Adrenal gland (tissue), 5 donors: ENCODE measurements at regions not wholly inside any gene's neighbourhood (a gene's known extent, or its start where the extent isn't known, plus 50 kb on each side); places are given as distances from the start of the nearest gene placed in this dataset.

ENCODE experiments used
- POLR2A ChIP-seq, 2 donors: fragments of 450-650 bp; IDR thresholded peaks; one replicate each; pipeline ENCODE4 v1.6.1; 2017; ENCODE audit warnings: antibody characterized with exemption in 2 of 2, mild to moderate bottlenecking in 2 of 2, moderate library complexity in 1 of 2
- TF ChIP-seq, protein P1 (sequence below), 6 experiments: fragments of 450-650 bp in 4 of 6; fragments of 200-600 bp in 2 of 6; sonication (generic) in 1 of 6; IDR thresholded peaks; 1 replicate in 5 of 6; 2 replicates in 1 of 6; pipeline versions ENCODE4 v1.5.1 to v1.8.0; 2016 to 2021; ENCODE audit warnings: antibody characterized with exemption in 6 of 6, mild to moderate bottlenecking in 2 of 6, moderate library complexity in 1 of 6
- donor health status: DM: no; HTN: no; CAD: no.

- TF ChIP-seq, protein P1, sequence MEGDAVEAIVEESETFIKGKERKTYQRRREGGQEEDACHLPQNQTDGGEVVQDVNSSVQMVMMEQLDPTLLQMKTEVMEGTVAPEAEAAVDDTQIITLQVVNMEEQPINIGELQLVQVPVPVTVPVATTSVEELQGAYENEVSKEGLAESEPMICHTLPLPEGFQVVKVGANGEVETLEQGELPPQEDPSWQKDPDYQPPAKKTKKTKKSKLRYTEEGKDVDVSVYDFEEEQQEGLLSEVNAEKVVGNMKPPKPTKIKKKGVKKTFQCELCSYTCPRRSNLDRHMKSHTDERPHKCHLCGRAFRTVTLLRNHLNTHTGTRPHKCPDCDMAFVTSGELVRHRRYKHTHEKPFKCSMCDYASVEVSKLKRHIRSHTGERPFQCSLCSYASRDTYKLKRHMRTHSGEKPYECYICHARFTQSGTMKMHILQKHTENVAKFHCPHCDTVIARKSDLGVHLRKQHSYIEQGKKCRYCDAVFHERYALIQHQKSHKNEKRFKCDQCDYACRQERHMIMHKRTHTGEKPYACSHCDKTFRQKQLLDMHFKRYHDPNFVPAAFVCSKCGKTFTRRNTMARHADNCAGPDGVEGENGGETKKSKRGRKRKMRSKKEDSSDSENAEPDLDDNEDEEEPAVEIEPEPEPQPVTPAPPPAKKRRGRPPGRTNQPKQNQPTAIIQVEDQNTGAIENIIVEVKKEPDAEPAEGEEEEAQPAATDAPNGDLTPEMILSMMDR (IDR thresholded peaks at IDR 0.05) = no peak
- TF ChIP-seq POLR2A (IDR thresholded peaks at IDR 0.05) = no peak
Observed at GRCh38 chr13:95356916-95357315, 55.7 kb upstream of the ABCC4 start.
